ENCODE measurements at regions not wholly inside any gene's neighbourhood (a gene's known extent, or its start where the extent isn't known, plus 50 kb on each side); places are given as distances from the start of the nearest gene placed in this dataset.
"Not testable (repeated sequence)": the region's sequence is repeated elsewhere in the genome, so short reads cannot be mapped to it uniquely, and the experiment has no call there.

DNA sequence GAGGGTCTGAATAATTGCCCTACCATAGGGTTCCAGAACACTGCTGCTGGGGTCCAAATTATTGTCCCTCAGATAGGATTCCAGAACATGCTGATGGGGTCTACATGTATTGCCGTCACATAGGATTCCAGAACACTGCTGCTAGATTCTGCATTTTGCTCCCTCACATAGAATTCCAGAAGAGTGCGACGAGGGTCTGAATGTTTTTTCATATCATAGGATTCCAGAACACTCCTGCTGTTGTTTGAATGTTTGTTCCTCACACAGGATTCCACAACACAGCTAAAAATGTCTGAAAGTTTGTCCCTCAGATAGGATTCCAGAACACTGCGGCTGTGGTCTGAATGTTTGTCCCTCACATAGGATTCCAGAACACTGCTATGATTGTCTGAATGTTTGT is 198.1 kb downstream of the FOXD4L6 start:
- TF ChIP-seq, protein P1, sequence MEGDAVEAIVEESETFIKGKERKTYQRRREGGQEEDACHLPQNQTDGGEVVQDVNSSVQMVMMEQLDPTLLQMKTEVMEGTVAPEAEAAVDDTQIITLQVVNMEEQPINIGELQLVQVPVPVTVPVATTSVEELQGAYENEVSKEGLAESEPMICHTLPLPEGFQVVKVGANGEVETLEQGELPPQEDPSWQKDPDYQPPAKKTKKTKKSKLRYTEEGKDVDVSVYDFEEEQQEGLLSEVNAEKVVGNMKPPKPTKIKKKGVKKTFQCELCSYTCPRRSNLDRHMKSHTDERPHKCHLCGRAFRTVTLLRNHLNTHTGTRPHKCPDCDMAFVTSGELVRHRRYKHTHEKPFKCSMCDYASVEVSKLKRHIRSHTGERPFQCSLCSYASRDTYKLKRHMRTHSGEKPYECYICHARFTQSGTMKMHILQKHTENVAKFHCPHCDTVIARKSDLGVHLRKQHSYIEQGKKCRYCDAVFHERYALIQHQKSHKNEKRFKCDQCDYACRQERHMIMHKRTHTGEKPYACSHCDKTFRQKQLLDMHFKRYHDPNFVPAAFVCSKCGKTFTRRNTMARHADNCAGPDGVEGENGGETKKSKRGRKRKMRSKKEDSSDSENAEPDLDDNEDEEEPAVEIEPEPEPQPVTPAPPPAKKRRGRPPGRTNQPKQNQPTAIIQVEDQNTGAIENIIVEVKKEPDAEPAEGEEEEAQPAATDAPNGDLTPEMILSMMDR (IDR thresholded peaks at IDR 0.05; ENCODE audit: low read depth, low read length): not testable (repeated sequence)
- TF ChIP-seq EZH2phosphoT487 (IDR thresholded peaks at IDR 0.05; ENCODE audit: low read depth): not testable (repeated sequence)
